ENCODE measurements at regions not wholly inside any gene's neighbourhood (a gene's known extent, or its start where the extent isn't known, plus 50 kb on each side); places are given as distances from the start of the nearest gene placed in this dataset.

DNA sequence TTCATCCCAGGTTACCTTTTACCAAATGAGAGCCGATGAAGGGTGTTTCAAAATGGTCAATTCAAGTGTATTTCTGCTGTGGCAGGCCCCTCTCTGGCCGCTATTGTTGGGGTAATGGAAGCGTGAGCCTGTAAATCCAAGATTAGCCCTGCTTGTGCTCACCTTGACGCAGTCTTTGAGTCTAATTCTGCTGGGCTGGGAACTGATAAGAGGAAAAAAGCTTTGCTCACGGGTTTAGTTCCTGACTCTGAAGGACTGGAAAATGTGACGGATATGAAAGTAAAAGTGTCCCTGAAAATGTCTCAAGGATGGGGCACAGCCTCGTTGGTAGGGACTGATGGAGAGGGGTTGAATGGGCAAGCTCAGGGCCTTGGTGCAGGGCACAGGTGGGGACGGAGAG lies 125.9 kb upstream of the GALNT2 start:
- DNase-seq = no peak

DNA sequence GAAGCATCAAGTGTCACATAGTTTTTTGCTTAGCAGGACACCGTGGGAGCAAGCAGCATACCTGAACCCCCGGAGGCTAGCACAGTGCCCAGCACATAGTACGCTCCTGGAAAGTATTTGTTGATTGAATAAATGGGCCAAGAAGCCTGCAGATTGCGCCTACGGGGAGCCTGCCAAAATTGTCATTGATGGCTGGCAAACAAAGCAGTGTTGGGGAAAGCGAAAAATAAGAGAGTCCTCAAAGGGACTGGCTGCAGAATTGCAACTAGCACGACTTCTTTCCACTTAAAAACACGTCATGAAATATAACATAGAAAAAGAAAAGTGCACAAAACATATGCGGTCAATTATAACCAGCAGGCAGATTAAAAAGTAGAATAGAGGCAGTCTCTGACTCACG lies 125.2 kb upstream of the GALNT2 start:
- DNase-seq = no peak

DNA sequence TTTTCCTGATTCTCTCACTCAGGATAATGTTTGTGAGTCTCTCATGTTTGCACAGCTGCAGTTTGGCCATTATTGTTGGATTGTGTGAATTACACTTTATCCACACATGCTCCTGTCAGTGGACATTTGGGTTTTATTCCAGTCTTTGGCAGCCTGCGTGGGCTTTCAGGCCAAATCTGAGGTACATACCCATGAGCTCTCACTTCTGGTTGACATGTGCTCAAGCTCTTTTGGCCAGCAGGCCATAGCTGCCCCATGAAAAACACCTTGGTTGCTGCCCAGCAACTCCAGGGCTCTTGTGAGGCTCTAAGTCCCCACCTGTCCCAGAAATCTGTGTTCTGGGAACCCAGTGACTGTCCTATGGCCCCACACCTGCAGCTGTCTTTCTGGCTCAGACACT lies 124.5 kb upstream of the GALNT2 start:
- no peak for DNase-seq

DNA sequence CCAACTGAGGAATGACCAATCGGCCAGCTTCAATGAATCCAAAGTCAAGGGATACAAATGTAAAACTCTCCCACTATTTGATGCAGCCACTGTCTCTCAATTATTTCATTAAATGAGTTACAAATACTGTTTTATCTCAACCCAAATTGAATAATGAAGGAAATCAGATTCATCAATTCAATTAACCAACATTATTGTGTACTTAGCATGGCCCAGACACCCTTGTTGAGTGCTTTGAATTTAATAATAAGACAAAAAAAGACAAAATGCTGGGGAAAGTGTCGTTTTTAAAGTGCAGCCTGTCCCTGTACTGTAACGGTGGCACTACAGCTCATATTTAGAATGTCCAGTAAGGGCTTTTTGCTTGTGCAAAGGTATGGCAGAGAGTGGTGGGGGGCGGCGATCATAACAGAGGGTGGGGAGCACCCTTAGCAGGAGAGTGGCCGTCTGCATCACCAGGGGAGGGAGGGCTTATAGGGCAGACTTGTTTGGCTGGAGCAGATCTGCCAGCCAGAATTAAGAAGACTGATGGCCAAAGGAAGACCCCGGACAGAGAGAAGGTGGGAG lies 123.8 kb upstream of the GALNT2 start:
- no peak for DNase-seq

DNA sequence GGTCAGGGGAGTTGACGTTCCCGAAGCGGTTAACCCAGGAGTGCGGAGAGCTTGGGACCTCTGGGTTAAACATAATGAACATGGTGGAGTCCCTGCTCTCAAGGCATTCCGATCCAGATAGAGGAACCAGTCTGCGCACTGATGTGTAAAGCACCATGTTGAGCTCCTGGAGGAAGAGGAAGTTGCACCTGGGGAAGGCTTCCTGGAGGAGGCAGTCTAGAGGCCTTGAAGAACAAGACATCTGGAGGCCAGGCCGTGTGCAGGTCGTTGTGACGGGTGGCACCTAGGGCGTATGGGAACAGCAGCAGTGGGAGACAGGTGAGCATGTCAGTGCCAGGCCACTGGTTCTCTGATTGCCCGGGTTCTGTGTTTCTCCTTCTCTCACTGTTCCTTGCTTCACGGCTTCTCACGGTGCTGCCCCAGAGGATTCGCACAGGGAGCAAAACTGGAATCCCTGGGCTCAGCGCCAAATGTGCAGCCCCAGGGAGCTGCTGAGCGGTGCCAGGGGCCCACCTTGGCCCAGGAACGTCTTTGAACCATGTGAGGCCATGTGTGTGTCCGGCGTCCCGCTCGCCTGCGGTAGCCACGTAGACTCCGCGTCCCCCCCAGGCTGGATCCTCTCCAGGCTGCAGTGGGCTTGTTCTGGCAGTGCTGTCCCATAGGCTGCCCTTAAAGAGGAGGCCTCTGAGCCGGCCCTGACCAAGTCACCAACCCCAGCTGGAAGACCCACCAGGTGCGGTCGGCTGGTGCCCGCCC lies 122.9 kb upstream of the GALNT2 start:
- DNase-seq = no peak

DNA sequence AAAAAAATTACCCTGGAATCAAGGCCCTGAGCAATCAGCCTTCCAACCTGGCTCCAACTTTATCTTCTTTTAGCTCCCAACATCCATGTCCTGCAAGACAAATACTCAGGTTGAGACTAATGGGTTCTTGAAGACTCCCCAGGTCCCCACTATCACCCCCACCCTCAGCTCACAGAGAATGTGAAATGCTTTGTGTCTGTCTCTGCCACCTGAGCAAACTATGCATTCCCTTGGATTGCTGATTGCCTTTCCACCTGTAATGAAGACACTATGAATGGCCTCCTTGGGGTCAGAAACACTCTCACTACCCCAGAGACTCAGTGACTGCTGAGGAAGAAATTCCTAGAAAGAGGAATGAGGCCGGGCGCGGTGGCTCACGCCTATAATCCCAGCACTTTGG lies 121.2 kb upstream of the GALNT2 start:
- DNase-seq = no peak

DNA sequence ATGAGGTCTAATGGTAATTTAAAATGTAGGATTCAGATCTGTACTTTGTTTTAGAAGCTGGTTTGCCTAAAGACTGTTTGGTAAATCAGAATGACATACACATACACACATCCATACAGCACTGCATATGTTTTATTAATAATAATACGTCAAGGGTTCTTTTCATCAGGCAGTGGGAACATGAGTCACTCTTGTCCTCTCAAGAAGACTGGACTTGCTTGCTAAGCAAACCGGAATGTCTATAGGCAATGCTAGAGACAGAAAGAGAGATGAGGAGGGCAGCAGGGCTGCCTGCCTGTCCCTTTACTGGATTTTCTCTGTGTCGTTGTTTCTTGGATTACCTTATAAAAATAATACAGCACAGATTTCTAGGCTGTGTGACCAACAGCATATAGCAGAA lies 119.1 kb upstream of the GALNT2 start:
- DNase-seq = no peak

DNA sequence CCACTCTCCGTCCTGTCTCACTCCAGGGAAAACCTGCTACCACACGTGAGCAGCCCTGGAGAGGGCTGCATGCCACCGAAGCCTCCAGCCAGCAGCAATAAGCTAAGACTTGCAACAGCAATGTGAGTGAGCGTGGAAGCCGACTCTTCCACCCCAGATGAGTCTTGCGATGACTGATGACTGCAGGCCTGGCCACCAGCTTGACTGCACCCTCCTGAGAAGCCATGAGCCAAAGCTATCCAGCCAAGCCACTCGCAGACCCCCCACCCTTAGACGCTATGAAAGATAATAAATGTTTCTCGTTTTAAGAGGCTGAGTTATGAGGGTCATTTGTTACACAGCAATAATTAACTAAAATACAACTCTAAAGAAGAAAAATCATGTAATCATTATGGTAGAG lies 118.6 kb upstream of the GALNT2 start:
- DNase-seq = no peak

DNA sequence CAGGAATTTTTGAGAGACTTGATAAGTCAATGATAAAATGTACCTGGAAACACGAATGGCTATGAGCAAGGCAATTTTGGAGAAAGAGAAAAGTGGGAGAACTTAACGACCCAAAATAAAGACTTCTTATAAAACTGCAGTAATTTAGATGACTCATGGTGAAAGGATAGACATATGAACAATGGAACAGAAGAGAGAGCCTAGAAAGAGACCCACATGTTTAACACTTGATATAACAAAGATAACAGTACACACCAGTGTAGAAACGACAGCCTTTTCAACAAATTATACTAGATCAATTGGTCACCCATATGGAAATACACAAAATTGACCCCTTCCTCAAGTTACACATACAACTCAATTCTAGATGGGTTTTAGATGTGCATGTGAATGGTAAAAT lies 117.5 kb upstream of the GALNT2 start:
- no peak for DNase-seq

DNA sequence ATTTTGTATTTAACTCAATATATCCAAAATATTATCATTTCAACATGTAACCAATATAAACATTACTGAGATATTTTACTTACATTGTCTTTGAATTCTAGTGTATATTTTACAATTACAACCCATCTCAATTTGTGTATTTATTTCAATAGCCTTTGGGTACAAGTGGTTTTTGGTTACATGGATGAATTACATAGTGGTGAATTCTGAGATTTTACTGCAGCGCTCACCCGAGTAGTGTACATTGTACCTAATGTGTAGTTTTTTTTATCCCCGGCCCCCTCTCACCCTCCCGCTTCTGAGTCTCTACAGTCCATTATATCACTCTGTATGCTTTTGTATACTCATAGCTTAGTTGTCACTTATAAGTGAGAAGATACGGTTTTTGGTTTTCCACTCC lies 117.0 kb upstream of the GALNT2 start:
- no peak for DNase-seq

DNA sequence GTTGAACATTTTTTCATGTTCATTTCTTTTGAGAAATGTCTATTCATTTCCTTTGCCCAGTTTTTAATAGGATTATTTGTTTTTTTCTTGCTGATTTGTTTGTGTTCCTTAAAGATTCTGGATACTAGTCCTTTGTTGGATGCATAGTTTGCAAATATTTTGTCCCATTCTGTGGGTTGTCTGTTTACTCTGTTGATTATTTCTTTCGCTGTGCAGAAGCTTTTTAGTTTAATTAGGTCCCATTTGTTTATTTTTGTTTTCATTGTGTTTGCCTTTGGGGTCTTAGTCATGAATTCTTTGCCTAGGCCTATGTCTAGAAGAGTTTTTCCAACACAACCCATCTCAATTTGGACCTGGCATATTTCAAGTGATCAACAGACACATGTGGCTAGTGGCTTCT lies 116.1 kb upstream of the GALNT2 start:
- DNase-seq = no peak

DNA sequence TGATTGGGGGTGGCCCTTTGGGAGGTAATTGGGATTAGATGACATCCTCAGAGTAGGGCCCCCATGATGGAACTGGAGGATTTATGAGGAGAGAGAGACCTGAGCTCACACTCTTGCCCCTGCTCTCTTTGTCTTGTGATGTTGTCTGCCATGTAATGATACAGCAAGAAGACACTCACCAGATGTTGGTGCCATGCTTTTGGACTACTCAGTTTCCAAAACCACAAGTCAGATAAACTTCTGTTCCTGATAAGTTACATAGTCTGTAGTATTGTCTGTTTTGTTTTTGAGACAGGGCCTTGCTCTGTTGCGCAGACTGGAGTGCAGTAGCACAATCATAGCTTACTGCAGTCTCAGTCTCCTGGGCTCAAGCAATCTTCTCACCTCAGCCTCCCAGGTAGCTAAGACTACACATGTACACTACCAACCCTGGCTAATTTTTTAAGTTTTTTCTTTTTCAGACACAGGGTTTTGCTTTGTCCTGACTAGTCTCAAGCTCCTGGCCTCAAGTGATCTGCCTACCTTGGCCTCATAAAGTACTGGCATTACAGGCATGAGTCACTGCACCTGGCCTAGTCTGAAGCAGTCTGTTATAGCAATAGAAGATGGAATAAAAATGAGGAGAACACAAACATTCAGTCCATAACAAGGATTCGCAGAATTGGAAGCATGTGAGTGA lies 115.0 kb upstream of the GALNT2 start:
- no peak for DNase-seq

DNA sequence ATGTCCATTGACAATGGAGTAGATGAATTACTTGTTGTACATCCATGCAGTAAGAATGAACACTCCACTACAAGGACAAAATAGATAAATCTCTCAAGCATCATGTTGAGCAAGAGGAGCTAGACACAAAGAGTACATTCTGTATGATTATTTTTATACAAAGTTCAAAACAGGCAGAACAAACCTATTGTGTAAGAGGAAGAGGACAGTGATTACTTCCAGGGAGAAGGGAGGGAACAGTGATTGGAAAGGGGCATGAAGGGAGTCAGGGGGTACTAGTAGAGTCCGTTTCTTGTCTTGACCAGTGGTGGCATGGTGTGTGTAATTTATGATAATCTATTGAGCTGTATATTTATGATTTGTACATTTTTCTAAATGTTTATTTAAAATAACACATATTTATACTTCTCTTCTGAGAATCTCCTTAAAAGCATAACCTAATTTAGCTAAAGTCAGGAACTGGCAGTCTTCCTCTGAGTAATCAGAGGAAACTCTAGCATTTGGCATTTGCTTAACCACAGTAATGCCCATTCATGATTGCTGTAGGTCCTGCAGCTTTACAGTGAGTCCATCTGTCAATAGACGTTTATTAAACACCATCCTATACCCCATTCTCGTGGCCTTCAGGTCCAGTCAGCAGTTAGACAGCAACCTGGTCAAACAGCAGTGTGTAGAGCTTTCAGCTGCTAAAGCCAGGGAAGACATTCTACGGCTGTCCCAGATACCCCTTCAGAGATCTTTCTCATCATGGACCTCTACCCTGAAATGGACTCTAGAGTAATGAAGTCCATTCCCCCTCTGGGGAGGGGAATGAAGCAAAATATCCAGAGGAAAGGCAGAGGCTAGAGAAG lies 114.1 kb upstream of the GALNT2 start:
- DNase-seq = no peak

DNA sequence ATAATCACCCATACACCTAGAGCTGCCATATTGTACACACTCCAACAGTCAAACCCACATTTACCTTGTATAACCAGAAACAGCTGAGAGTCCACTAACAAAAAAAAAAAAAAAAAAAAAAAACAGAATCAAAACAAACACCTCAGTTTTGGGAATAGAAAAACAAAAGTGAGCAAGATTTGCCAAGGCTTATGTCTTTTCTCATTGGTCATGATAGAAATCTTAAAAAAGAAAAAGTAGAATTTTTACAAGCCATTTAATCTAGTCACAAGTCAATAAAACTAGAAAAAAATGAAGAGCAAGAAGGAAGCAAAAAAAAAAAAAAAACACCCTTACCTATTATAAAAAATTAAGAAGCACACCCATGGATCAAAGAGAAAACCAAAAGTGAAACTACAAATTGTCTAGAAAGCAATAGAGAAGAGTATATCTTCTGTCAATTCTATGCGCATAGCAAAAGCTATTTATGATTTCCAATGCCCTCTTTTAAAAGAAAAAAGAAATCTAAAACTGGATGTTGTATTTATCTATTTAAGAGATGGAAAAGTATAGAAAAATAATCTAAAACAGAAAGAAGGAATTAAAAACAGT lies 113.2 kb upstream of the GALNT2 start:
- no peak for DNase-seq

DNA sequence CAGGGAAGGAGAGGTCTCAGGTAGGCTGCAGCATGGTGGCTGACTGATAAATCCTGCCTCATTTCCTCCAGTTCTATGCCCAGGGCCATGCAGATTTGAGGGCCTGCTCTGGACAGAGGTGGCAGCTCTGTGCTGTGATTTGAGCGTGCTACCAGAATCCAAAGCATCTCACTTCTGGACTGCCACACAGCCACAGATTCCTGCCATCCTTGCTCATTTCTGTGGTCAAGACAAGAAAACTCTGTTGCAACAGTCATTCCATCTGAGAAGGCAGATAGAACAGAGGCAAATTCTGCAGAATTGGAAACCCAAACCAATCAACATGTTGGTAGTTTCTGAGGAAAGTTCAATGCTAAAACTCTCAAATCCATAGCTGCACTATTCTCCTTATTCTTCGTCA lies 102.8 kb upstream of the GALNT2 start:
- no peak for DNase-seq

DNA sequence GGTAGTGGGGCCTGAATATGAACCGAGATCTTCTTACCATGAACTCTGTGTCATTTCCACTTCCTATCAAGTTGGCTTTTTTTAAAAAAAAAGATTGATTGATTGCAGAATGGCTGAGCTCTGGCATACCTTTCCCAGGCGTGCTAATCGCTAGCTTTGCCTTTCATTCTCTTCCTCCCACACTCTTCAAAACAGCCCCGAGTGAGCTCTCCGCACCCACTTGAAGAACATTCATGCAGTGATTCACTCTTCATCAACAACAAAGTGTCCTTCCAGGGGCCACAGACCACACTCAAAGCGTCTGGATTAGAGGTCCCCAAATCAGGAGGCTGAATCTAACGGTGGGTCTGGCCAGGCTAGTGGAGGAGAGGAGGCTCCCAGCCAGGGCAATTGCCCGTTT lies 96.3 kb upstream of the GALNT2 start:
- no peak for DNase-seq

DNA sequence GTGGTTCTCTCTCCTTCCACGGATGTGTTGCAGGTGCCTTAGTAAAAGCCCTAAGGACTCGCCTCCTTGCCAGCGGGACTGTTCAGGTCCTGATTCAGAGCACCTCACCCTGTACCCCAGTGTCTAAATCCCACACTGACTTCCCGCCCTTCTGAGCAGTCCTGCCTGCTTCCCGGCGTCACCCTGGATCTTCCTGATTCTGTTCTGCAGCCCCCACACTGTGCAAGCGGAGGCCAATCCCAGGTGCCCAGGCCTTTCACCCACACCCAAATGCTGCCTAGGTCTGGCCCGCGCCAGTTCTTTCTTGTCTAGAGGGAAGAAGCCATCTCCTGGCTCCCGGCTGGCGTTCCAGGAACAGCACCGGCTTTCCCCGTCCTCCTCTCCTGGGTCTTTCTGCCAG lies 95.9 kb upstream of the GALNT2 start:
- DNase-seq = no peak

DNA sequence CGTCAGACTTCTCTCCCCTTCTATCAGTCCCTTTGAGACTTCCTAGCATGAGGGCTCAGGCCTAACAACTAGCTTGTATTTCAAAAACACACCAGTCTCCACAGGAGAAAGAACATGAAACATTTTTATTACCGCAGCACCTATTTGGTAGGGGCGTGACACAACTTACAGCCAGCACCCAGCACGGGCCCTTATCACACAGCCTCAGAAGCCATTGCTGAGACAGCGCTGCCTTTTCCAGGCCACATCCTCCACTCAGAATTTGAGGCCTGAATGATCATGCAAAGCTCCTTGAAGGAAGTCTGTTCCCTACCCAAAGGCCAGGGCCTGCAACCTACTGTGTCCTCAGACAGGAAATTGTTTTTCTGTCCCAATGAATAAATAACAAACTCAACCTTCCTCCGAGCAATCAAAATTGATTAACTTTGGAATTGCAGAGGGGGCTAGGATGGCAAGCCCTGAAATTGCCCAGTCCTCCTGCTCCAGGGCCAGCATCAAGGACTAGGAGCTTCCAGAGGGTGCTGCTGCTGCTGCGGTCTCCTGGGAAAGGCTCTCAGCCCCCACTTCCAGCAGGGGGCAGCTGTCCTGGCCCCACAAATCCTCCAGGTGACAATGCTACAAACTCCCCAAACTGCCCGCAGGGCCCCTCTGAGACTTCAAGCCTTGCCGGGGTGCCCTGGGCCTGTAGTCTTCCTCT lies 94.3 kb upstream of the GALNT2 start:
- DNase-seq = no peak

DNA sequence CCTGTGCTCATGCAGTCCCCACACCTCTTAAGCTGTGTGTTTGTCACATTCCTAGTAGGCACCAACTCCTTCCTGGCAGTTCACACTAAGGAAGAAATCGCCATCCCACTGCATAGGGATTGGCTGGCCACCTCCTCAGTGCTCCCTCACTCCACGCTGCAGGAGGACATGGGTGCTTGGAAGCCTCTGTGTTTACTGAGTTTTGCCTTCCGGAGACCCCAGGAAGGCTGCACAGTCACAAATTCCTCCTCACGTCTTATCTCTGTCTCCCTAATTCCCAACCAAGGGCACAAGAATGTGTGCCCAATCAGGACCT lies 93.8 kb upstream of the GALNT2 start:
- DNase-seq = no peak

DNA sequence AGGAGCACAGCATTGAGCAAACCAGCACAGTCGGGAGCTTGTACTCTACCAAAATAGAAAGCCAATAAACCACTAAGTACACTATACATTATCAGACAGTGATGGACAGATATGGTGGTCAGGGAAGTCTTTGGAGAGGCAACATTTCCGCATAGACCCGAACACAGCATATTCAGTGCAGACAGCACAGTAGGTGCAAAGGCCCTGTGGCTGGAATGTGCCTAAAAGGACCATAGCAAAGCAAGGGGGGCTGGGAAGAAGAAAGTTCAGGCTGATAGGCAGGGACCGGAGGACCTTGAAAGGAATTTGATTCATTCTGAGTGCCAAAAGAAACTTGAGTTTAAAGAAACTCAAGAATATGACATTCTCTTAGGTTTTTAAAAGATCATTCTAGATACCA lies 92.0 kb upstream of the GALNT2 start:
- DNase-seq = no peak

DNA sequence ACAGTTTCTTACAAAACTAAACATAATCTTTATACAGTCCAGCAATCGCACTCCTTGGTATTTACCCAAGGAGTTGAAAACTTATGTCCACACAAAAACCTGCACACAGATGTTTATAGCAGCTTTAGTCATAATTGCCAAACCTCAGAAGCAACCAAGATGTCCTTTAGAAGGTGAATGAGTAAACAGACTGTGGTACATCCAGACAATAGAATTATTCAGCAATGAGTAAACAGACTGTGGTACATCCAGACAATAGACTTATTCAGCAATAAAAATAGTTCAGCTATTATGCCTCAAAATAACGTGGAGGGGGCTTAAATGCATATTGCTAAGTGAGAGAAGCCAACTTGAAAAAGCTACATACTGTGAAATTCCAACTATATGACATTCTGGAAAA lies 87.0 kb upstream of the GALNT2 start:
- no peak for DNase-seq

DNA sequence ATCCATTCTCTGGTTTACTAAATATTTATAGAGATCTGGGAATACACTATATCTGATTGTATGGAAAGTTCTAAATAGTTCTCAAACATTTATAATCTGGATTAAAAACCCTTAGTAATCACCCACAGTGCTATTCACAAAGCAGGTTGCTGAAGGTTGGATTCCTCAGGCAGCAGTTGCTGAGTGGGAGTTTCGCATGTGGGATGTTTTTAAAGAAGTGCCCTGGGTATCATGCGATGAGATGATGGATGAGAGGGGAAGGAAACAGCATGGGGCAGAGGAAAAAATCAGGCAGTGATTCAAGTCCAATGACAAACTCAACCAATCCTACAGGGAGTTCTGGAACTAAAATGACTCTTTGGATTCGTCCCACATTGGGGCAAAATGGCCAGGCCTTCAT lies 85.3 kb upstream of the GALNT2 start:
- DNase-seq = no peak

Measured in NCI-H2171 (cell line).